Activated CD4-positive, alpha-beta T cell treated with anti-CD3 and anti-CD28 coated beads, Interleukin-10, Interleukin-2, amounts not matched to agents 100 ng/mL and 50 ng/mL, durations not matched to agents 16 hours and 8 hours (primary cell): ENCODE measurements at regions not wholly inside any gene's neighbourhood (a gene's known extent, or its start where the extent isn't known, plus 50 kb on each side); places are given as distances from the start of the nearest gene placed in this dataset.

Experiments used
- DNase-seq: peaks from one replicate; pipeline ENCODE4 v3.0.0-alpha.2; 2020

DNA sequence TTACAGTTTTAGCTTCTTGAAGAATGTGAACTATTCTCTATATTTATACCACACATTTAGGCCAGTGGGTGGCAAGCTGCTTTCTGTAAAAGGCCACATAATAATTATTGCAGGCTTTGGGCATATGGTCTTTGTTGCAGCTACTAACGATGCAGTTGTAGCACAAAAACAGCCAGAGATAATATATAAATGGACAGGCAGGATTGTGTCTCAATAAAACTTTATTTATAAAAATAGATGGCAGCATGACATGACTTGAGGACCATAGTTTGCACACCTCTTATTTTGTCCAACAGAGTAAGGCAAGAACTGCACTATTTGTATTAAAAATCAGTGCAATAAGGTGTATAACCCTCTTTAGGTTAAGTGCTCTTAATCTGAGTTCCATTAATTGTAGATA lies 415.0 kb downstream of the ANXA1 start:
- DNase-seq = no peak

DNA sequence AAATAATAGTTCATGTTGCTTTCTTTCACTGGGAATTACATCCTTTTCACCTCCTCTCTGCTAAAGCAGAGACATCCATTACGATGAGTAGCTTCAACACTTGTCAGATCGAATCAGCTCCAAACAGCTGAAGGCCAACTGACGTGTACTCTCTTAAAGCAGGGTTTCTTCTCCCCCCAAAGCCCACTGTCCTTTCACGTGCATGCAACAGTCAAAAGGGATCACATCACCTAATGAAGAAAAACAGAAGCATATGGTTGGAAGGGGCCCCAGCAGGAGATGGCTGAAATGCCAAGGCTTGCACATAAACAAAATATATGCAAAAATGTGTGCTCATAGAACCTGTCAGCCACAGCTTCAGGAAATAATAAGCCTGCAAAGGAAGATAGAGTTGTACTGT lies 421.6 kb downstream of the ANXA1 start:
- DNase-seq = no peak

DNA sequence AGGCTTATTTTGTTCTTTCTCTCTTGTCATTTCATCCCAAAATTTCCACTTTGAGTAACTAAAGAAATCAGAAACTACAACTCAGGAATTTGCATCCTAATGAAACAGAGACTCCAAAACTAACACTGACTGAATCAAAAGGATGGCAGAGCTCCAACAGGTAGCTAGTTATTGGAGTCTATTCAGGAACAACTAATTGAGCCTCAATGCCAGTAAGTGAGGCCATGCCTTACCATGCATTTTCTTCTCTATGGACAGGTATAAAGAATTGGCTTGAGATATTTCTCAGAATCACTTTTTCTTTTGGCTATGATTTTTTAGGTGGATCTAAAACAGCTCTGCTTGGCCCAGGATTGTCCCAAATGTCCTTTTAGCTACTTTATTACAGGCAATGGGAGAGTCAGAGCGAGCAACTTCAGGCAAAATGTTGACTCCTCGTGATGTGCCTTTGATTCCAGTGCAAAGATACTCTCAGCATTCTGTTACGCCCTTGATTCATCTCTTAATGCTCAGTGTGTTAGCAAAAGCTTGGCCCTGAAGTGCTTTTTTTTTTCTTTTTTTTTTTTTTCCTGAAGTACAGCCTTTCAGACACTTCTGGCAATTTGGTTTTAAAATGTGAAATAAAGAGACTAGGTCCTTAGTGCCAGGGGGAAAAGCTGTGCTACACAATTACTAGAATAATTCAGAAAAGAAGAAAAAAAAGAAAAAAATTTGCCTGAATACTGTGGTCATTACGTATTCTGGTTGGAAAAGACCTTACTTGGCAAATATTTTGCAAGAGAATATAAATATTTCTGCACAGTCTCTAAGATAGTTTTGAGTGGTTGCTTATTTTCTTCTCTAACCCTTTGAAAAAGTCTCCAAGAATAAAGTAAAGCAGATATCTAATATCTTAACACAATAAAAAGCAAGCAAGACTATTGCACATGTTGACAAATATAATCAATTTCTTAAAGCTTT lies 423.7 kb downstream of the ANXA1 start:
- DNase-seq = no peak

DNA sequence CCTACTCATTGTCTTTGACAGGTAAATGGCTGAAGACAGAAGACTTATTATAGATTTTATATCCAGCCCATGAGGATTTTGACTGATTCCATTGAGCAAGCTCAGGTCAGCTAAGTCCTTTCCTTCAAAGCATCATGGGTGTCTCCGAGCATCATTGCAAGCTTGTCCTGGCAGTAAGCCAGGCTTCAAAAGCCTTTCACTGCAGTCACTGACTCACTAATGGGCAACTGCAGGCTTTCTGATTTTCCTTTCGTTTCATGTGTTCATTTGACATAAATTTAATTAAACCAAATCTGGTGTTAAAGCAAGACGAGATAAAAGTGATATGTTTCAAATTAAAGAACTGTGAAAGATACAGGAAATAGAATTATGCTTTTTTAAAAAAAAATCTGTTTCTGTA lies 426.2 kb downstream of the ANXA1 start:
- DNase-seq = no peak

DNA sequence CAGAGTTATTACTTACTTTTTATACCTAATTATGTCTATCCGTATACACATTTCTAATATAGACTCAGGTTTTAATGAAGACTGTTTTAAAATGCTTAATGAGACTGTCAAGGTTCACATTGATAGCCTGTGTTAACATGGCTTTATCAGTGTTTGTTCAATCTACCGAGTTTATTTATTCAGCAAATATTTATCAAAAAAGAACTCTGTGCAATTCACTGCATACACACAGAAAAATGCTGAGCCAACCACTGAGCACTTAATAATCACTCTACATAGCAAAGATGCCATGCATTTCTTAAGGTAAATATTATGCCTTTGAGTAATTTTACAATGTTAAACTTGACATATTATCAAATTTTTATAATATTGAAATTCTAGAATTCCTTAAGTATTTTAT lies 428.2 kb downstream of the ANXA1 start:
- no peak for DNase-seq

DNA sequence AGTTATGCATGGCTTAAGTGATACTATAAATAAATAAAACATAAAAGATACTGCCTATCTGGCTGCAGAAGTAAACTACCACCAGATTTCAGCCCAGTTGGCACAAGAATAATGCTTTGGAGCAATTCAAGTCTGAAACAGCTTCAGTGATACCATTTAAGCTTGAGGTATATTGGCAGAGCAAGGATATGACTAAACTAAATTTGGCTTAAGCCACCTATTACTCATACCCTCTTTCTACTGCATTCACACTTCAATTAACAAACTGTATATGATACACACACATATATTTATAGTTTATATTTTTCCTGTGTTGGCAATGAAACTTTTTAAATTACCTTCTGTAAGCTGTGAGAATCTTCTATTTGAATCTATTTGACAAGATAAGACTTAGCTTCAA lies 431.9 kb downstream of the ANXA1 start:
- DNase-seq = no peak

DNA sequence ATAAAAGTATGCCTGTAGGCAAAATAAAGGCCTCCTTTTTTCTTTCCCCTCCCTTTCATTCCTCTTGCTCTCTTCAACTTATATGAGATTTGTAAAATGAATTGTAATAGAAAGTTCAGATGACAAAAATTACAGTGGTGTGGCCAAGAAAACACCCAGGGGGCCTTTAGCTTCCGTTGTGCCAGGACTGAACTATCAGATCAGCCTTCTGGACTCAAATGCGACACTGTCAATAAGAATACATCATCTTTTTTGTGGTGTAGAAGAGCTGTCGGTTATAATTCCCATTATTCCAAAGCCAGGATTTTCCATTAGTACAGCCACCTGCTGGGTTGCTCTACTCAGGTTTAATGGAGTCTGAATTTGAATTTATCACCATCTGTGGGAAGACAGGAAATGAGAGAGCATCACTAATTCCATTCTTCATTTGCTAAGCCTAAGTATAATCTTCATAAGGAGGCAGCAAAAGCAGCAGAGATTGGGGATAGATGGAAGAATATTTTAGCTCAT lies 443.4 kb downstream of the ANXA1 start:
- no peak for DNase-seq

DNA sequence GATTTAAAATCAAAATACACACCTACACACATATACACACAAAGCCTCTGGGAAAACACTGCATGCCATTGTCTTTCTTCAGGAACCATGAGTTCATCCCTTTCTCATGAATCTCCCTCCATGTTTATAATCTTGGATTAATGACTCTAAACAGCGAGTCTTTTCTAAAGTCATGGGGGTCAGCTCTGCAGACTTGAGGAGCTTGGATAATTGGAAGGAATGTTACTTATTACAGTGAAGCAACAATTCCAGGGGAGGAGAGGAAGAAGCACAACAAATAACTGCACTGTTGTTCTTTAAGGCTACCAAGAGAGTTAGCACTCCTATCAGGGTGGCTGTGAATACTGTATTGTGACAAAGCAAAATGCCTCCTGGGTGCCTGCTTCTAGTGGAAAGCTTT lies 444.7 kb downstream of the ANXA1 start:
- no peak for DNase-seq

DNA sequence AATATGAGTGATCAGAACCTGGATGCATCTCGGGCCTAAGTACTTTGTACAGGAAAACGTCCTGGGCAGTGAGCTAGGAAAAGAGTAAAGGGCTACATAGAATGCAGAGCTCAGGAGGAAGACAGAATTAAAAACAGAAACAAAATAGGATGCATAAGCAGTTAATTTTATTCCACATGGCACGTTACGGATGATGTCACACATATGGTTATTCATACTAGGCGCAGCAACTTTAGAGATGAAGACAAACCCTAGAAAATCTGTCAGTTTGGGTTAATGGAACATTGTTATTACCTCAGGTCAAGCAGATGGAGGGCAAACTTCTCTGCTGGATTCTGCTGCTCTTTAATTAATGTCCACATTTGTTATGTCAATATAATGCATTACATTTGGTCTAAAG lies 445.4 kb downstream of the ANXA1 start:
- DNase-seq = no peak

DNA sequence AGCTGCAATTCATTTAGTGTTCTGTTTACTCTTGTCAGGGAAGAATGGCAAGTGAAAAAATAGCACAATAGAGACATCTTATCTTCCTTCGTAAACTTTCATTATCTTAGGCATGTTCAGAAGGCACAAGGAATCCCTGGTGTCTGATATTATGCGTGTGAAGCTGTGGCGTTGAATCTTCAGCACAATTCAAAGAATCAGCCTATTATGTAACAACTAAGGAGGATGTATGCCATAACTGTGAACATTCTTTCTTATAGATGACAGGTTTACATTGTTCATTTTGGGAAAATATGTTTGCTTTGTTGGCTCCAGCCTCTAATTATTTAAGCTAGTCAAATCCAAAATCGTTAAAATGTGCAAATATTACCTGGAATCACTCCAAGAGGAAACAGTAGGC lies 446.1 kb downstream of the ANXA1 start:
- no peak for DNase-seq

DNA sequence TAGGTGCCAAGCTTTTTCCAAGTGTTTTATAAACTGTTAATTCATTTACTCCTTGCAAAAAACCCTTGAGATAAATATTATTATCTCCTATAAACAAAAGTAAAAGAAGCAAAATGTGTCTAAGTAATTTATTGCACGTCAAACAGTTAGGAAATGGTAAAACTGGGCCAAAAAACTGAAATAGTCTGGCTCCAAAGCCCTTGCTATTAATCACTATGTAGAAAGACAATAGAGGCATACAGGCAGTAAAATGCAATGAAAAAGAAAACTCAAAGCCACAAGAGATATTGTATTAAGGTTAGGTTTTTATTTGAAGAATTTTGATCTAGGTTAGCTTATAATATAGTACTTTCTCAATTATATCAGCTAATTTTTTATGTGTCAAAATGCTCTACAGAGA lies 457.7 kb downstream of the ANXA1 start:
- no peak for DNase-seq

DNA sequence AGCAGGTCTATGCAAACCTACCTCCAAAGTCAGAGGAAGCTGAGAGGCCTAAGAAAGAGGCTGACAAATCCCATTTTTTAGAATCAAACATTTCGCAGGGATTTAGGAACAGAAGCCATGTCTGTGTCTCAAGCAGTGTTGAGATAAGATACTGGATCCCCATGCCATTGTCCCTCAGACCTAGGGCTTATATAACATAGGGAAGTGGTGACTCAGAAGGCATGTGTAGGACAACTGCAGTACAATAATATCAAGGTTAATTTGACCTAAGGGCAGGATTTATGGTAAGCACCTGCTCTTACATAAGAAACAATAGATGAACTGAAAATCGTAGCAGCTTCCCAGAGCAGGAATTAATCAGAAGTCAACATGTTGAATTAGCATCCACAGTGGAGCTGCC lies 459.4 kb downstream of the ANXA1 start:
- DNase-seq = no peak

DNA sequence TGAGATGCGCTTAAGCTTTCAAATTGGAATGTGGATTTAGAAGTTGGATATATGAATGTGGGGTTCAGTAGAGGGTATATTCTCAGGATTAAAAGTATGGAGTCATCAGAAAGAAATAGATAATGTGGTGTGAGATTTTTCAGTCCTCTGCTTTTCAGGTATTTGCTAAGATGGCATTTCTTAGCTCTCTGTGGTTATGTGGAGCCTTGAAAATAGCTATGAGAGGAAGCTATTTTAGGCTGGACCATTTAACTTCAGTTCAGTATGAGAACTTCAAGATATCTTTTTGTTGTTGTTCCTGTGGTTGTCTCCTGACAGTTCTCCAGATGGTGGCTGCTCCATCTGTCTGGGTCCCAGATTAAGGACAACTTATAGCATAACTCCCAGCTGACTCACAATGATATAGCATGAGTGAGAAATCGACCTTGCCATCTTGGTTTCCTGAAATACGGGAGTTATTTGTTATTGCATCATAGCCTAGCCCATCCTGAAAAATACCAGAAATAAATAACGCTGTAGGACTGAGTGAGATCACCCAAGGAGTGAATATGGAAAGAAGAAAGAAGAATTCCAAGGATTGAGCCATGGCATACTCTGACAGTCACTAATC lies 461.5 kb downstream of the ANXA1 start:
- no peak for DNase-seq

DNA sequence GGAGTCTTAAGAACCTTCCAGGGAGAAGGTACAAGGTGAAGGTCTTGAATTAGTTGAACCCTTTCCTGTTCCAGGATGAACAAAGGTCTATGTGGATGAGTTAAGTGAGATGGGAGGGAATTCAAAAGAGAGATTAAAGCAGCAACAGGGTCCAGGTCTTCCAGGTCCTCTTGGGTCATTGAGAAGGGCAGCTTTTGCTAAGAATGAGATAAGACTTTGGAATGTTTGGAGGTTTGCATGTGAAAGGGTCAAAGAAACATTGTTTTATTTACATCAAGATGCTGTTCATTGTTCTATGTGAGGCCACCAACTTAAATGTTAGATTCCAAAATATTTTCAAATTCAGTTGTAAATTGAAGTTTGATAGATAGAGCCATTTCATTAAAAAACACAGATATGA lies 463.9 kb downstream of the ANXA1 start:
- no peak for DNase-seq

DNA sequence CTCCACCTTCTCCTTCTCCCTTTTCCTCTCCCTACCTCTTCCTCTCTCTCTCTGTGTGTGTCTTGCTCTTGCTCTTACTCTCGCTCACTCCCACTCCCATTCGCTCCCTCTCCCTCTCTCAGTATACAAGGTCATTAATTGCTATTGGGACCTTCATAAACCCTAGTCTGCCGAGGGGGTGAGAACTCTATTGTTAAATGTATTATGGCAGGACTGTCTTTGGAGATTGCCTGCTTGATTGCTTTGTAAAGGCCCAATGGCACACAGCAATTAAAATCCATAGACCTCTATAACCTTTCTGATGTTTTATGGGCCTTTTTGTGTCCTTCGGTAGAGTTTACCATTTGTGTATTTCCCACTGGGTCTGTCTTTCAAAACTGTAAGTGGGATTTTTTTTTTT lies 465.9 kb downstream of the ANXA1 start:
- DNase-seq = no peak

DNA sequence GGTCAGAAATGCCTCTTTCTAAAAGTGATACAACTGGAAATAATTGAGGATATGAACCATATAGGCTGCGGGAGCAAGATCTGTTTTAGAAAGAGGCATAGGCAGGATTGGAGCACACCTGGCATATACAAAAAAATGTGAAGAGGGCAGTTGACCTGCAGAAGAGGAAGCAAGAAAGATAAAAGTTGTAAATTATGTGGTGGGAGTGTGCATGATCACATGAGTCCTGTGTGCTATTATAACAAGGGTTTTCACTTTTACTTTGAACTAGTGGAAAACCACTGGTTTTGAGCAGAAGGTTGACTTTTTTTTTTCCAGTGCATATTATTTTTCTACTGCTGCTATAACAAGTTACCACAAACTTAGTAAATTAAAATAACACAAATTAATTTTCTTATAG lies 489.3 kb downstream of the ANXA1 start:
- DNase-seq = no peak

DNA sequence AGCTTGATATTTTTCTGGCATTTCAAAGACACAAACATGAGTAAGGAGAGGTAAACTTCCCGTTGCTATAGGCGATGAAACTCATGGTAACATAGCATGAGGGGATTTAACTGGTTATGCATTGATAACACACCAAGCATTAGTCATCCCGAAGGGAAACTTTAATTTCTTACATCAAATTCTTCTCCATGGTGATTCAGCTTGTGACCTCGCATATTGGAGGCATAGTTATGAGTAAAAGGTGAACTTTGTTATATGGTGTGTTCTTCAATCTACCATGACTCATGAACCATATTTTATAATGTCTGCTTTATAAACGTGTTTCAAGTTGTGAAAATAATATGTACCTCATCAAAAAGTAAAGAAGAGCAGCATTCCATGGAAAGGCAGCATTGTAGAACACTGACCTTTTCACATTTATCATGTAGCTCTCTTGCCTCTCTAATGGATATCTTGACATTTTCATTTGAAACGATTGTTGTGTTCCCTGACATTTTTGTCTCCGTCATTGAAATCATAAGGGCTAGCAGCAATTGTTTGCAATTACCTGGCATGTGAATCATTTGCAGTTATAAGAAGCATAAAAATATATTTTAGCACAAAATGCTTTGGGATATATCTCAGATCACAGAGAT lies 491.8 kb downstream of the ANXA1 start:
- no peak for DNase-seq

DNA sequence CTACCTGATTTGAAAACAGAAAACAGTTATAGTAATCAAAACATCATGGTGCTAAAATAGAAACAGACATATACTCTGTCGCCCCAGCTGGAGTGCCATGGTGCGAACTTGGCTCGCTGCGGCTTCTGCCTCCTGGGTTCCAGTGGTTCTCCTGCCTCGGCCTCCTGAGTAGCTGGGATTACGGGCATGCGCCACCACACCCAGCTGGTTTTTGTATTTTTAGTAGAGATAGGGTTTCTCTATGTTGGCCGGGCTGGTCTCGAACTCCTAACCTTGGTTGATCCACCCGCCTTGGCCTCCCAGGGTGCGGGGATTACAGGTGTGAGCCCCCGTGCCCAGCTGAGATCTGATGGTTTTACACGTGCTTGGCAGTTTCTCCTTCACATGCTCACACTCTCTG lies 495.9 kb downstream of the ANXA1 start:
- DNase-seq = no peak

DNA sequence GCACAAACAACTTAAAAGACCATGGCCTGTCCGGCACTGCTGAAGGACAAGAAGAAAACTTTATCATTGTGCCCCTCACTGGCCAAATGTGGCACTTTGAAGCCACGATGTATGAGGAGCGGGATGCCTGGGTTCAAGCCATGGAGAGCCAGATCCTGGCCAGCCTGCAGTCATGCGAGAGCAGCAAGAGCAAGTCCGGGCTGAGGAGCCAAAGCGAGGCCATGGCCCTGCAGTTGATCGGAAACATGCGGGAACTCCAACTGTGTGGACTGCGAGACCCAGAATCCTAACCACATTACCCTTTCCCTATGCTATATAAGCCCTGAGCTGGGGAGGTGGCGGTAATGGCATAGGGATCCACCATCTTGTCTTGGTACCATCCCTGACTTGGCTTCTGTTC lies 497.9 kb downstream of the ANXA1 start:
- DNase-seq = no peak

DNA sequence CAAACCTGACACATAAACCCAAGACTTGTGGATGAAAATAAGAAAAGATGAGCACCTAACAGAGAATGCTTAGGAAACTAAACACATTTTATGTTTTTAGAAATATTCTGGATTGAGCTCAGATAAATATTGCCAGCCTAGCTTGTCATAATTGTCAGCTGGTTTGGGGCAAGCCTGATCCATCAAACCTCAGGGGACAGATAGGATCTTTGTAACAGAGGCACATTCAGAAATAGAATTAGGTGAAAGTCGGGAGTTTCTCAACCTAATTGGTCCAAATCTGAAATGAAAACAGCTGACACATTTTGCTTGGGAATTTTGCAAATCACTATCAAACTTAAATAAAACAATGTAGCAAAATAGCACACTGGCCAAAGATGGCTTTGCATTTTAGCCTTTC lies 503.7 kb downstream of the ANXA1 start:
- DNase-seq = no peak

DNA sequence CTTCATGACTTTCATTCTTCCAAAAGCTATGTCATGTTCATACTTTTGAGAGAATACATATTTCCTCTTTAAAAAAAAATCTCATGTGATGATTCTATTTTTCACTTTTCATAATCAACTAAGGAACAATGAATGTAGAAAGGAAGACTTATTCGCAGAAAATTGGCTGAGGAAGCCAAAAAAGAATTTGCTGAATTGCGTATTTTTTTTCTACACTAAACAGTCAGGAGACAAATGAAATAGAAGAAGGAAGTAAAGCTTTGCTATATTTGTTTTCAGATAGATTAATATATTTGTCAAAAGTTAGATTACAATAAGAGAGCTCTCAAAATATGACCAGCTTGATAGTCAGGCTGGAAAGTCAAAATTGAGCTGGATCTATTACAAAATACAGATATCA lies 504.2 kb downstream of the ANXA1 start:
- no peak for DNase-seq

DNA sequence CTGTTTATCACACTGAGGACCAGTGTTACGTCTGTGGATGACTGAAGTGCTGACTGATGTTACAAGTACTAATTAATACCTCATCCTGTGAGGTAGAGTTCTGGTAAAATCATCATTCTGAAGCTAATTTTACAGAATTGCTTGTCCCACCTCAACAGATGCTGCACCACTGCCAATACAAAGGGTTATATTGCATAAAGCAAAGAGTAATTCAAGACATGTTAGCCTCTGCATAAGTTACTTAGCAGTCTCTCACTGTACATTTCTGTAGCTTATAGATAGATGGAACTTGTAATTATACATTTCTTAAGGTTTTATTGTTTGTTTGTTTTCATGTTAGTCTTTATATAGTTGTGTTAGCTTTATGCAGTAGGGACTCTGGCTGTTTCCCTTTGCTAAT lies 513.6 kb downstream of the ANXA1 start:
- no peak for DNase-seq

DNA sequence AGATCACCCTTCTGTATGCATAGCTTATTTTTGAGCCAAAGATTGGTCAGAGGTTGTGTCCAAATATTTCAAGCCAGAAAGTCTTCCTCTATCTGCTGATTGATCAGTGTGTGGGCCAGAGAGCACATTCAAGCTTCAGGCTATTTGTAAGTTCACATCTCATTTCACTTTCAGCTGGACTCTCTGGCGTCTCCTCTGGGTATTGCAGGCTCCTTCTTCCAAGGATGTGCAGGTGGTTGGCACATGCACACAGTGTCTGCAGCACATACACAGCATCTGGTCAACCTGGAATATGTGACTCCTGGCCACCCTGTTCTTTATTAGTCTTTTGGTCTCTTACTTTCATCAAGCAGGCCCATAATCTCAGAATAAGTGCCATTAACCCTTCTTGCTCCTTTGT lies 516.1 kb downstream of the ANXA1 start:
- no peak for DNase-seq

DNA sequence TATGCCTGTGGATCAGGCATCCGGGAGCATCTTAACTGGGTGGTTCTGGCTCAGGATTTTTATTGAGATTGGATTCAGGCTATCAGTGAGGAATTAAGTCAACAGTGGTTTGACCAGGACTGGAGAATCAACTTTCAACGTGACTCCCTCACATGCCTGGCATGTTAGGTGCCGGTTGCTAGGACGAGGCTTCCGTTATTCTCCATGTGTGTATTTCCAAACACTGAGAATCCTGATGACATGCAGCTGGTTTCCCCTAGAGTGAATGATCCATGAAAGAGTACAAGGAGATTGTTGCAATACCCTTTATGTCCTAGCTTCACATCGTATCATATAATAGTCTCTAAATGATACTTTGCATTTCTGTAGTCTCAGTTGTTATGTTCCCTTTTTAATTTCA lies 529.2 kb downstream of the ANXA1 start:
- DNase-seq = no peak
